Gastroesophageal sphincter (tissue), 4 donors: ENCODE measurements at regions not wholly inside any gene's neighbourhood (a gene's known extent, or its start where the extent isn't known, plus 50 kb on each side); places are given as distances from the start of the nearest gene placed in this dataset.

Experiments used
- ATAC-seq: fragments of 150-250 bp; one replicate; pipeline ENCODE4 v1.9.1; 2016; ENCODE audit warnings: mild to moderate bottlenecking, moderate library complexity
- H3K27ac ChIP-seq, 4 donors: fragments of 200-600 bp; sonication (generic) in 3 of 4; 1 replicate in 3 of 4; 2 replicates in 1 of 4; pipeline ENCODE4 v1.5.1; 2016 to 2019
- H3K27me3 ChIP-seq: fragments of 200-600 bp; sonication (generic); one replicate; pipeline ENCODE4 v1.5.1; 2019
- H3K36me3 ChIP-seq, 2 donors: fragments of 200-600 bp; sonication (generic); one replicate each; pipeline ENCODE4 v1.5.1; 2019; ENCODE audit warnings: control low read depth in 1 of 2
- H3K4me1 ChIP-seq, 3 donors: fragments of 200-600 bp; sonication (generic); 1 replicate in 2 of 3; 2 replicates in 1 of 3; pipeline ENCODE4 v1.5.1; 2016 to 2019; ENCODE audit warnings: control low read depth in 2 of 3
- H3K4me3 ChIP-seq, 2 donors: fragments of 200-600 bp; sonication (generic); one replicate each; pipeline ENCODE4 v1.5.1; 2019; ENCODE audit warnings: mild to moderate bottlenecking in 1 of 2, moderate library complexity in 1 of 2
- H3K9me3 ChIP-seq, 3 donors: fragments of 200-600 bp; sonication (generic); one replicate each; pipeline ENCODE4 v1.5.1; 2017 to 2019; ENCODE audit warnings: control low read depth in 2 of 3
- EP300 ChIP-seq: sonication (generic); formaldehyde crosslinking; IDR thresholded peaks from one replicate; pipeline ENCODE4 v1.6.1; 2017; ENCODE audit warnings: antibody characterized with exemption, mild to moderate bottlenecking
- POLR2A ChIP-seq, 2 donors: fragments of 450-650 bp; IDR thresholded peaks; one replicate each; pipeline ENCODE4 v1.6.1; 2017; ENCODE audit warnings: antibody characterized with exemption in 2 of 2, mild to moderate bottlenecking in 2 of 2, moderate library complexity in 1 of 2
- POLR2AphosphoS5 ChIP-seq: sonication (generic); formaldehyde crosslinking; IDR thresholded peaks from one replicate; pipeline ENCODE4 v1.6.1; 2017; ENCODE audit warnings: antibody characterized with exemption
- WGBS, 2 donors: methylation state at CpG; one replicate each; pipeline ENCODE4 v1.1.5; 2018; ENCODE audit warnings: low coverage in 1 of 2; 5-methylcytosine and 5-hydroxymethylcytosine counted together
- TF ChIP-seq, protein P1 (sequence below), 4 experiments: fragments of 200-600 bp in 2 of 4; fragments of 450-650 bp in 2 of 4; sonication (generic) in 1 of 4; IDR thresholded peaks; one replicate each; pipeline ENCODE4 v1.5.1; 2017 to 2019; ENCODE audit warnings: antibody characterized with exemption in 4 of 4, mild to moderate bottlenecking in 2 of 4, moderate library complexity in 2 of 4

DNA sequence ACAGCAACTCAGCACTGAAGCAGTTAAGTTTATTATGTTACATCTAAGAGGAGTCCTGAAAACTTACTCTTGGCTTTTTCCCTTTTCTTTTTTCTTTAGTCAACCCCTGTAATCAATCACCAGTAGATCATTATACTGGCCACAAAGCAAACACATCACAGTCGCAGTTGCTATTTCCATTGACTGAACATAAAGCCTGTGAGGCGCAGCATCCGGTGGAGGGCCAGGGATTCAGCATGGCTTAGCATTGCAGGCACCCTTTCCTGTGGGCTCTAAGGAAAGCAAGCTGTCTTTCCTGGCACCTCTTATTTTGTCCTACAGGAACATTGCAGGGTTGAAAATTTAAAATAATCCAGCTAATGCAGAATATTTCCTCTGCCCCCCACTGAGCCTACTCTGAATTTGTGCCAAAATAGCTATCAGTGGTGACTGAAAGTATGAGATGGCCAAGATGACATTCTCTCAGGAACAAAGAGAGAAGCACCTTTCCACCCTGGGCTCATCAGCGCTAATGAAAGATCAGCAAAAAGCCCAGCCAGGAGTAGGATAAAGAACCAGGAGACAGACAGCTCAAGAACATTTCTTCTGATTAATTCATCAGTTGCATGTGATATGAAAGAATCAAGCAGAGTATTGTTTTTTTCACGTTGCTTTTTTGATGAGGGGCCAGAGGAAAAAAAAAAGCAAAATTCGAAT lies 85.3 kb upstream of the SULT1C3 start:
- WGBS, 2 donors: 41 to 44% methylated on average over 4 to 5 of the region's 6 CpGs
- H3K27ac ChIP-seq: no peak overlapping the region
- H3K4me3 ChIP-seq: no peak overlapping the region
- H3K9me3 ChIP-seq: no peaks in the 10 kb centered on the region
- H3K27me3 ChIP-seq: no peaks in the 10 kb centered on the region
- no peaks in the 10 kb centered on the region for H3K4me1 ChIP-seq
- H3K36me3 ChIP-seq: no peaks in the 10 kb centered on the region
- TF ChIP-seq EP300 (no peak), POLR2AphosphoS5 (no peak), POLR2A (IDR thresholded peaks at IDR 0.05) (no peak)
- TF ChIP-seq, protein P1, sequence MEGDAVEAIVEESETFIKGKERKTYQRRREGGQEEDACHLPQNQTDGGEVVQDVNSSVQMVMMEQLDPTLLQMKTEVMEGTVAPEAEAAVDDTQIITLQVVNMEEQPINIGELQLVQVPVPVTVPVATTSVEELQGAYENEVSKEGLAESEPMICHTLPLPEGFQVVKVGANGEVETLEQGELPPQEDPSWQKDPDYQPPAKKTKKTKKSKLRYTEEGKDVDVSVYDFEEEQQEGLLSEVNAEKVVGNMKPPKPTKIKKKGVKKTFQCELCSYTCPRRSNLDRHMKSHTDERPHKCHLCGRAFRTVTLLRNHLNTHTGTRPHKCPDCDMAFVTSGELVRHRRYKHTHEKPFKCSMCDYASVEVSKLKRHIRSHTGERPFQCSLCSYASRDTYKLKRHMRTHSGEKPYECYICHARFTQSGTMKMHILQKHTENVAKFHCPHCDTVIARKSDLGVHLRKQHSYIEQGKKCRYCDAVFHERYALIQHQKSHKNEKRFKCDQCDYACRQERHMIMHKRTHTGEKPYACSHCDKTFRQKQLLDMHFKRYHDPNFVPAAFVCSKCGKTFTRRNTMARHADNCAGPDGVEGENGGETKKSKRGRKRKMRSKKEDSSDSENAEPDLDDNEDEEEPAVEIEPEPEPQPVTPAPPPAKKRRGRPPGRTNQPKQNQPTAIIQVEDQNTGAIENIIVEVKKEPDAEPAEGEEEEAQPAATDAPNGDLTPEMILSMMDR (IDR thresholded peaks at IDR 0.05): no peak
- no peak for ATAC-seq

DNA sequence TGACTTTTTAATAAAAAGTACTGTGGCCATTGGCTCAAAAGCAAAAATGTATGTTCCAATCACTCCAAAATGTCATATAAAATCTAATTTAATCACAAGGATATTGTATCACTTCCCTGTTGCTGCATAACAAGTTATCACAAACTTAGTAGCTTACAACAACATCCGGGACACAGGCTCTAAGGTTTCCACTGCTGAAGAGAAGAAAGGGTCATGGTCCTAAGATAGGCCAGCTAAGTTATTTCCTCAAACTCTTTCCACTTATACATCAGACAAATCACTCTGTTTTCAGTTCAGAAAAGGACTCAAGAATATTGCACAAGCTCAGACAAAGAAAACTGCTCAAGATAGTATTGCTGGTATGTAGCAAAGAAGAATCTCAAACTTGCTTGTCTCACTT lies 78.5 kb upstream of the SULT1C3 start:
- TF ChIP-seq POLR2A (IDR thresholded peaks at IDR 0.05): no peak
- no peak for TF ChIP-seq POLR2AphosphoS5
- no peak for TF ChIP-seq EP300
- TF ChIP-seq, protein P1 (IDR thresholded peaks at IDR 0.05): no peak
- 86 to 87% methylated on average over 1 of the region's 1 CpG for WGBS, 2 donors
- no peaks in the 10 kb centered on the region for H3K36me3 ChIP-seq
- no peaks in the 10 kb centered on the region for H3K27me3 ChIP-seq
- ATAC-seq: no peak
- no peak overlapping the region for H3K27ac ChIP-seq
- no peaks in the 10 kb centered on the region for H3K9me3 ChIP-seq
- no peaks in the 10 kb centered on the region for H3K4me1 ChIP-seq
- H3K4me3 ChIP-seq: no peak overlapping the region

DNA sequence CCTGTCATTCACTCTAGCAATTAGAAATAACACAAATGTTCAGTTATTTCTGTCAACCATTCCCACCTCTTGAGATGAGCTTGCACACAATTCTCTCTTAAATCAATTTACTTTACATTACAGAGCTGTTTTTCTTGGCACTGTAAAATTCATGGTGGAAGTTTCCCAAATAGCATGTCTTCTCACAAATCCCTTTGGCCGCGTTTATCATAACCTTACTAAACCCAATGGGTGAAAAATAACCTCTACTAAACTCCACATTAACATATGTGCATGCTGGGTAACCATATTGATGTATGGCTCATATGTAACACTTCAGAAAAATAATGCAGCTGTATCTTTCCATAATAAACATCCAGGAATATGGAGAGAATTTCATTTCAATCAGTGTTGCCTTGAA lies 75.5 kb upstream of the SULT1C3 start:
- Histone ChIP-seq H3K27ac (no peak overlapping the region), H3K27me3 (no peaks in the 10 kb centered on the region), H3K4me1 (no peaks in the 10 kb centered on the region), H3K36me3 (no peaks in the 10 kb centered on the region), H3K4me3 (no peak overlapping the region), H3K9me3 (no peaks in the 10 kb centered on the region)
- no peak for ATAC-seq
- TF ChIP-seq POLR2AphosphoS5 (no peak), EP300 (no peak), POLR2A (IDR thresholded peaks at IDR 0.05) (no peak)
- TF ChIP-seq, protein P1 (IDR thresholded peaks at IDR 0.05): no peak
- WGBS, 2 donors: 50 to 58% methylated on average over 2 of the region's 2 CpGs

DNA sequence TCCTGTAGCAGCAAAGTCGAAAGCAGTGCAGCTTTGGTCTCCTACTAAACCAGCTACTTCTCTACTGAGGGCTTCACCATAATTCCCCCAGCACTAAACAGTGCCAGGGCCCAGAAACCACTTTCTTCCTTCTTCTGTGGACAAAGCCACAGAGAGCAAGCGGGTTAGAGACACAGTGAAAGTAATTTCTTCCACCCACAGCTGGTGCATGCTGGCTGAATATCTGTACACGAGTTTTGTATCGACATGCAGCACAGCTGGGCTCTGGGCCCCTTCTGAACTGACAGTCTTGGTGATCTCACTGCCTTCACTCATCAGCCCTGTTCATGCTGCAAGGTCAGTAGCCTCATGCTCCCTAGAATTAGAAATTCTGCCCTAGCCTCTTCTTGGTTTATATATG lies 74.0 kb upstream of the SULT1C3 start:
- WGBS, 2 donors: 42 to 75% methylated on average over 4 of the region's 4 CpGs
- H3K9me3 ChIP-seq: no peaks in the 10 kb centered on the region
- no peaks in the 10 kb centered on the region for H3K4me1 ChIP-seq
- H3K27ac ChIP-seq: no peak overlapping the region
- H3K27me3 ChIP-seq: peaks cover 5% of the 10 kb centered on the region
- no peak for TF ChIP-seq POLR2AphosphoS5
- no peak for TF ChIP-seq EP300
- TF ChIP-seq, protein P1 (IDR thresholded peaks at IDR 0.05): no peak
- no peaks in the 10 kb centered on the region for H3K36me3 ChIP-seq
- no peak for ATAC-seq
- no peak overlapping the region for H3K4me3 ChIP-seq

DNA sequence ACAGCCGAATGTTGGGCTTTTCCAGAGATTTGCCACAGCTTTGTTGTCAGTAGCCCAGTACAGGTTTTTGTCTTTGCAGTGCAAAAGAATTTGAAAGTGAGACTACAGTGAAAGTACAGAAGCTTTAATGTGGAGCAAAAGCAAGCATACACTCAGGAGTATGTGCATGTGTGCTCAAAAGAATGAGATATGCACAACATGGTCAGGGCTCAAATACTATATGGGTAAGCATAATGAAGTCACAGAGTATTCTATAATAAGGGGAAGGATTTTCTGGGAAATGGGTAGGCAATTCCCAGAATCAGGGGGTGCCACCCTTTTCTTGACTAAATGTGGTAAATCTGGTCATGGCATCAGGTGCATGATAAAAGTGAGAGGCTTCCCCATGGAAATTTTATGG lies 72.1 kb upstream of the SULT1C3 start:
- no peak for ATAC-seq
- WGBS, 2 donors: 64 to 83% methylated on average over 1 of the region's 1 CpG
- Histone ChIP-seq H3K36me3 (no peaks in the 10 kb centered on the region), H3K9me3 (no peaks in the 10 kb centered on the region), H3K4me1 (no peaks in the 10 kb centered on the region), H3K27me3 (peaks cover 5% of the 10 kb centered on the region), H3K4me3 (no peak overlapping the region), H3K27ac (no peak overlapping the region)
- no peak for TF ChIP-seq POLR2A (IDR thresholded peaks at IDR 0.05)
- TF ChIP-seq, protein P1 (IDR thresholded peaks at IDR 0.05): no peak
- TF ChIP-seq POLR2AphosphoS5: no peak
- no peak for TF ChIP-seq EP300
